Esophagus squamous epithelium (tissue), 4 donors: ENCODE measurements at regions not wholly inside any gene's neighbourhood (a gene's known extent, or its start where the extent isn't known, plus 50 kb on each side); places are given as distances from the start of the nearest gene placed in this dataset.

Experiments used
- POLR2A ChIP-seq, 4 donors: fragments of 450-650 bp; IDR thresholded peaks; one replicate each; pipeline ENCODE4 v1.6.1; 2017; ENCODE audit warnings: antibody characterized with exemption in 4 of 4, mild to moderate bottlenecking in 4 of 4, moderate library complexity in 3 of 4
- TF ChIP-seq, protein P1 (sequence below), 6 experiments: fragments of 450-650 bp in 4 of 6; fragments of 200-600 bp in 2 of 6; sonication (generic) in 2 of 6; IDR thresholded peaks; one replicate each; pipeline ENCODE4 v1.5.1; 2016 to 2019; ENCODE audit warnings: antibody characterized with exemption in 6 of 6, mild to moderate bottlenecking in 4 of 6, moderate library complexity in 4 of 6

- TF ChIP-seq, protein P1, sequence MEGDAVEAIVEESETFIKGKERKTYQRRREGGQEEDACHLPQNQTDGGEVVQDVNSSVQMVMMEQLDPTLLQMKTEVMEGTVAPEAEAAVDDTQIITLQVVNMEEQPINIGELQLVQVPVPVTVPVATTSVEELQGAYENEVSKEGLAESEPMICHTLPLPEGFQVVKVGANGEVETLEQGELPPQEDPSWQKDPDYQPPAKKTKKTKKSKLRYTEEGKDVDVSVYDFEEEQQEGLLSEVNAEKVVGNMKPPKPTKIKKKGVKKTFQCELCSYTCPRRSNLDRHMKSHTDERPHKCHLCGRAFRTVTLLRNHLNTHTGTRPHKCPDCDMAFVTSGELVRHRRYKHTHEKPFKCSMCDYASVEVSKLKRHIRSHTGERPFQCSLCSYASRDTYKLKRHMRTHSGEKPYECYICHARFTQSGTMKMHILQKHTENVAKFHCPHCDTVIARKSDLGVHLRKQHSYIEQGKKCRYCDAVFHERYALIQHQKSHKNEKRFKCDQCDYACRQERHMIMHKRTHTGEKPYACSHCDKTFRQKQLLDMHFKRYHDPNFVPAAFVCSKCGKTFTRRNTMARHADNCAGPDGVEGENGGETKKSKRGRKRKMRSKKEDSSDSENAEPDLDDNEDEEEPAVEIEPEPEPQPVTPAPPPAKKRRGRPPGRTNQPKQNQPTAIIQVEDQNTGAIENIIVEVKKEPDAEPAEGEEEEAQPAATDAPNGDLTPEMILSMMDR (IDR thresholded peaks at IDR 0.05), result no peak
- no peak for TF ChIP-seq POLR2A (IDR thresholded peaks at IDR 0.05)
Observed at GRCh38 chr22:34834059-34834458, 231.9 kb upstream of the ISX start.
